ENCODE measurements at regions not wholly inside any gene's neighbourhood (a gene's known extent, or its start where the extent isn't known, plus 50 kb on each side); places are given as distances from the start of the nearest gene placed in this dataset.
A peak's percentile ranks its signal among the peaks of the same experiment; 100 is the strongest.

DNA sequence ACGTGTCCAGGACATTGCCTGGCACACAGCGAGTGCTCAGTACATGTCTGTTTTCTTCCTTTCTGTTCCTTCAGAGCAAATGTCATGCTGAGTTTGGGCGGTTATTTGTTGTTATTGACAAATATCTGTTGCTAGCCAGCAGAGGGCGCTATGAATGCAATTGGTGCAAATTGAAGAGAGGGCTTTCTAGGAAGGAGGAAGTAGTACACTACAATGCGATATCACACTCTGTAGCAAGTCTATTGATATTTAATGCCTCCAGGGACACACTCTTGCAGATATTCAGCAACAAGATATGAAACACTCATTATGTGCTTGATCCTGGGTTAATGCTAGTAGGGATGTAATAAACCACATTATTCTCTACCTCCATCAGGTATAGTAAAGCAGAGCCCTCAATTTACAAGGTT is 267.3 kb upstream of the SRRM4 start (continued):
- TF ChIP-seq GTF2A2 (tag; IDR thresholded peaks at IDR 0.05) (no peak), CHCHD3 (CRISPR knock-in tag; IDR thresholded peaks at IDR 0.05) (no peak), RBFOX2 (IDR thresholded peaks at IDR 0.05; ENCODE audit: low read depth, low read length) (no peak), ILK (tag; IDR thresholded peaks at IDR 0.05; ENCODE audit: borderline replicate concordance, low read depth) (no peak), FUS (optimal IDR thresholded peaks at IDR 0.05; ENCODE audit: low read depth, low read length) (no peak), GABPB1 (CRISPR knock-in tag; IDR thresholded peaks at IDR 0.05) (0 out of 2 replicates have a peak, but pooled peaks have one; percentile 27), MEIS2 (IDR thresholded peaks at IDR 0.05; ENCODE audit: partially characterized antibody) (no peak), RAD21 (CRISPR knock-in tag; conservative IDR thresholded peaks at IDR 0.05 in 1 of 2, IDR thresholded peaks at IDR 0.05 in 1 of 2) (peak in 1 of 2 experiments; percentile 57; a peak in 2 of 4 replicates), BHLHE40 (IDR thresholded peaks at IDR 0.05; ENCODE audit: low read length) (no peak), CEBPB (tag; IDR thresholded peaks at IDR 0.05) (no peak), SMC3 (conservative IDR thresholded peaks at IDR 0.05; ENCODE audit: insufficient read depth, low read depth, low read length) (peak; percentile 57), GABPA (tag; conservative IDR thresholded peaks at IDR 0.05; ENCODE audit: low read depth) (peak; percentile 30; the same call in 1 of the 2 replicates), PTRF (tag; IDR thresholded peaks at IDR 0.05) (no peak), GTF2F1 (IDR thresholded peaks at IDR 0.05; ENCODE audit: low read depth, low read length) (no peak), MXD1 (CRISPR knock-in tag; IDR thresholded peaks at IDR 0.05; ENCODE audit: borderline replicate concordance, poor library complexity, severe bottlenecking) (no peak), ZNF696 (CRISPR knock-in tag; conservative IDR thresholded peaks at IDR 0.05) (no peak), SREBF1 (IDR thresholded peaks at IDR 0.05; ENCODE audit: borderline replicate concordance, low read depth, low read length) (no peak), EHMT2 (IDR thresholded peaks at IDR 0.05) (0 out of 2 replicates have a peak, but pooled peaks have one; percentile 19), ZNF232 (CRISPR knock-in tag; IDR thresholded peaks at IDR 0.05) (no peak), SPI1 (IDR thresholded peaks at IDR 0.05; ENCODE audit: borderline replicate concordance, low read depth, low read length) (no peak), ZNF592 (IDR thresholded peaks at IDR 0.05) (no peak), CTCF (IDR thresholded peaks at IDR 0.05 in 2 of 3, conservative IDR thresholded peaks at IDR 0.05 in 1 of 3; ENCODE audit: insufficient read depth in 2 of 3, low read depth in 1 of 3, low read length in 3 of 3) (peak; percentile 63 to 73 (median 72))
- TF ChIP-seq, protein P1, sequence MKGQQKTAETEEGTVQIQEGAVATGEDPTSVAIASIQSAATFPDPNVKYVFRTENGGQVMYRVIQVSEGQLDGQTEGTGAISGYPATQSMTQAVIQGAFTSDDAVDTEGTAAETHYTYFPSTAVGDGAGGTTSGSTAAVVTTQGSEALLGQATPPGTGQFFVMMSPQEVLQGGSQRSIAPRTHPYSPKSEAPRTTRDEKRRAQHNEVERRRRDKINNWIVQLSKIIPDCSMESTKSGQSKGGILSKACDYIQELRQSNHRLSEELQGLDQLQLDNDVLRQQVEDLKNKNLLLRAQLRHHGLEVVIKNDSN (CRISPR knock-in tag; IDR thresholded peaks at IDR 0.05) = no peak
